Body of pancreas (tissue), 4 donors: ENCODE measurements at regions not wholly inside any gene's neighbourhood (a gene's known extent, or its start where the extent isn't known, plus 50 kb on each side); places are given as distances from the start of the nearest gene placed in this dataset.
"Not testable (repeated sequence)": the region's sequence is repeated elsewhere in the genome, so short reads cannot be mapped to it uniquely, and the experiment has no call there.

Experiments
- ATAC-seq: fragments of 150-250 bp; one replicate; pipeline ENCODE4 v1.9.1; 2016
- DNase-seq, 4 donors: peaks; one replicate each; pipeline ENCODE4 v3.0.0-alpha.2; 2019
- H3K27ac ChIP-seq, 4 donors: fragments of 200-600 bp; sonication (generic); 1 replicate in 3 of 4; 2 replicates in 1 of 4; pipeline versions ENCODE4 v1.5.1 to v1.6.1; 2016 to 2019; ENCODE audit warnings: mild to moderate bottlenecking in 1 of 4, mixed read lengths in 1 of 4, moderate library complexity in 1 of 4
- H3K27me3 ChIP-seq, 2 donors: fragments of 200-600 bp; sonication (generic); one replicate each; pipeline ENCODE4 v1.6.0; 2016; ENCODE audit warnings: mild to moderate bottlenecking in 1 of 2
- H3K36me3 ChIP-seq, 2 donors: fragments of 200-600 bp; sonication (generic); replicated peaks in 1 of 2; 2 replicates each; pipeline ENCODE4 v1.5.1; 2016; ENCODE audit warnings: low read depth in 2 of 2; ENCODE audit not compliant: insufficient read depth in 1 of 2
- H3K4me1 ChIP-seq: fragments of 200-600 bp; sonication (generic); one replicate; pipeline ENCODE4 v1.6.0; 2016
- H3K4me3 ChIP-seq, 2 donors: fragments of 200-600 bp; sonication (generic); 1 replicate in 1 of 2; 2 replicates in 1 of 2; pipeline ENCODE4 v1.5.1; 2016 to 2019
- H3K9me3 ChIP-seq, 3 donors: fragments of 200-600 bp; sonication (generic); 1 replicate in 2 of 3; 2 replicates in 1 of 3; pipeline ENCODE4 v1.5.1; 2016
- CTCF ChIP-seq, 7 experiments: fragments of 450-650 bp in 4 of 7; fragments of 200-600 bp in 3 of 7; sonication (generic) in 3 of 7; IDR thresholded peaks; one replicate each; pipeline ENCODE4 v1.5.1; 2016 to 2019; ENCODE audit warnings: antibody characterized with exemption in 7 of 7
- POLR2A ChIP-seq, 3 donors: fragments of 450-650 bp; IDR thresholded peaks; one replicate each; pipeline ENCODE4 v1.6.1; 2016; ENCODE audit warnings: antibody characterized with exemption in 3 of 3, mild to moderate bottlenecking in 2 of 3
- WGBS, 2 donors: methylation state at CpG; one replicate each; pipeline ENCODE4 v1.1.5; 2017; 5-methylcytosine and 5-hydroxymethylcytosine counted together
- intact Hi-C: fragments of 100-400 bp; cut with DNase I; formaldehyde crosslinking; loops from one replicate; pipeline ENCODE4 v1.15.1; 2023

GRCh38 chr21:15309022-15309590 lies 244.3 kb upstream of the NRIP1 start:
- no peak overlapping the region for H3K4me3 ChIP-seq
- no peaks in the 10 kb centered on the region for H3K36me3 ChIP-seq
- intact Hi-C loops: no loop called here
- no peaks in the 10 kb centered on the region for H3K4me1 ChIP-seq
- H3K9me3 ChIP-seq: no peaks in the 10 kb centered on the region
- TF ChIP-seq CTCF (IDR thresholded peaks at IDR 0.05): no peak
- TF ChIP-seq POLR2A (IDR thresholded peaks at IDR 0.05): no peak
- no peak overlapping the region for H3K27ac ChIP-seq
- no peak for DNase-seq
- no peaks in the 10 kb centered on the region for H3K27me3 ChIP-seq
- no peak for ATAC-seq
- WGBS, 2 donors: 64 to 85% methylated on average over 4 of the region's 4 CpGs

GRCh38 chr21:15309721-15310120 lies 244.9 kb upstream of the NRIP1 start:
- no peak overlapping the region for H3K4me3 ChIP-seq
- H3K4me1 ChIP-seq: no peaks in the 10 kb centered on the region
- intact Hi-C loops: no loop called here
- no peak overlapping the region for H3K27ac ChIP-seq
- ATAC-seq: peak; percentile 40
- no peaks in the 10 kb centered on the region for H3K27me3 ChIP-seq
- TF ChIP-seq CTCF (IDR thresholded peaks at IDR 0.05) (no peak), POLR2A (IDR thresholded peaks at IDR 0.05) (no peak)
- H3K36me3 ChIP-seq: no peaks in the 10 kb centered on the region
- DNase-seq: peak; percentile 32 to 58 (median 45)
- no peaks in the 10 kb centered on the region for H3K9me3 ChIP-seq
- 52 to 54% methylated on average over 3 of the region's 3 CpGs for WGBS, 2 donors

- Histone ChIP-seq H3K27me3 (no peaks in the 10 kb centered on the region), H3K4me3 (no peak overlapping the region), H3K27ac (no peak overlapping the region), H3K9me3 (no peaks in the 10 kb centered on the region), H3K36me3 (no peaks in the 10 kb centered on the region), H3K4me1 (no peaks in the 10 kb centered on the region)
- DNase-seq: no peak
- TF ChIP-seq POLR2A (IDR thresholded peaks at IDR 0.05) (no peak), CTCF (IDR thresholded peaks at IDR 0.05) (no peak)
- intact Hi-C loops: no loop called here
- ATAC-seq: no peak
Measured at GRCh38 chr21:15311510-15311909, 246.7 kb upstream of the NRIP1 start.

- DNase-seq, H3K9me3 ChIP-seq, H3K4me3 ChIP-seq, H3K4me1 ChIP-seq, H3K27me3 ChIP-seq, H3K27ac ChIP-seq, H3K36me3 ChIP-seq, ATAC-seq, intact Hi-C loops: not testable (repeated sequence)
- 89 to 92% methylated on average over 4 of the region's 4 CpGs for WGBS, 2 donors
Measured at GRCh38 chr21:15317034-15317433, 252.2 kb upstream of the NRIP1 start.

- peaks cover 5% of the 10 kb centered on the region for H3K4me1 ChIP-seq
- no peak overlapping the region for H3K27ac ChIP-seq
- no peaks in the 10 kb centered on the region for H3K36me3 ChIP-seq
- 22 to 29% methylated on average over 7 of the region's 7 CpGs for WGBS, 2 donors
- DNase-seq: peak in 1 of 4 donors; percentile 15
- ATAC-seq: no peak
- H3K9me3 ChIP-seq: peaks cover 0 to 4% (median 0%) of the 10 kb centered on the region in 3 donors
- TF ChIP-seq POLR2A (IDR thresholded peaks at IDR 0.05) (no peak), CTCF (IDR thresholded peaks at IDR 0.05) (no peak)
- H3K27me3 ChIP-seq: no peaks in the 10 kb centered on the region
- intact Hi-C loops: no loop called here
- no peak overlapping the region for H3K4me3 ChIP-seq
Measured at GRCh38 chr21:15319727-15320126, 254.9 kb upstream of the NRIP1 start.
